ENCODE measurements at regions not wholly inside any gene's neighbourhood (a gene's known extent, or its start where the extent isn't known, plus 50 kb on each side); places are given as distances from the start of the nearest gene placed in this dataset.

GRCh38 chr14:26123459-26123858, 474.4 kb downstream of the NOVA1 start:
- no peak for DNase-seq

- DNase-seq = no peak
These were observed 476.7 kb downstream of the NOVA1 start for GRCh38 chr14:26121181-26121580.

GRCh38 chr14:26113911-26114640, 483.8 kb downstream of the NOVA1 start:
- DNase-seq = no peak

GRCh38 chr14:26104717-26105116, 493.1 kb downstream of the NOVA1 start:
- DNase-seq = no peak

GRCh38 chr14:26097852-26098251, 500.0 kb downstream of the NOVA1 start:
- no peak for DNase-seq

- DNase-seq = no peak
These were observed 509.6 kb downstream of the NOVA1 start for GRCh38 chr14:26088275-26088674.

GRCh38 chr14:26081043-26081442, 516.8 kb downstream of the NOVA1 start:
- no peak for DNase-seq

- no peak for DNase-seq
These were observed 519.3 kb downstream of the NOVA1 start for GRCh38 chr14:26078561-26078960.

GRCh38 chr14:26074892-26075291, 522.9 kb downstream of the NOVA1 start:
- no peak for DNase-seq

GRCh38 chr14:26070443-26070842, 527.4 kb downstream of the NOVA1 start:
- DNase-seq = no peak

- no peak for DNase-seq
These were observed 529.9 kb downstream of the NOVA1 start for GRCh38 chr14:26067786-26068459.

GRCh38 chr14:26067341-26067740, 530.5 kb downstream of the NOVA1 start:
- no peak for DNase-seq

GRCh38 chr14:26056036-26056616, 541.7 kb downstream of the NOVA1 start:
- DNase-seq = no peak

- DNase-seq = no peak
These were observed 565.5 kb downstream of the NOVA1 start for GRCh38 chr14:26032348-26032747.

- no peak for DNase-seq
These were observed 571.4 kb downstream of the NOVA1 start for GRCh38 chr14:26026384-26026783.

GRCh38 chr14:26023967-26024366, 573.9 kb downstream of the NOVA1 start:
- DNase-seq = no peak

GRCh38 chr14:26021759-26022158, 576.1 kb downstream of the NOVA1 start:
- DNase-seq = no peak

- DNase-seq = no peak
These were observed 580.6 kb downstream of the NOVA1 start for GRCh38 chr14:26017270-26017669.

- no peak for DNase-seq
These were observed 589.5 kb downstream of the NOVA1 start for GRCh38 chr14:26008290-26008689.

- DNase-seq = no peak
These were observed 593.5 kb downstream of the NOVA1 start for GRCh38 chr14:26004342-26004741.

- no peak for DNase-seq
These were observed 604.0 kb downstream of the NOVA1 start for GRCh38 chr14:25993830-25994229.

GRCh38 chr14:25988536-25988935, 609.3 kb downstream of the NOVA1 start:
- no peak for DNase-seq

GRCh38 chr14:25955772-25956171, 642.1 kb downstream of the NOVA1 start:
- DNase-seq = no peak

- no peak for DNase-seq
These were observed 644.2 kb downstream of the NOVA1 start for GRCh38 chr14:25953532-25954139.

All from RPMI8226 (cell line).